Stimulated activated CD8-positive, alpha-beta memory T cell treated with anti-CD3 and anti-CD28 coated beads, Interleukin-12 subunit alpha, Interleukin-12 subunit beta, amount 100 ng/mL, for 24 hours (primary cell): ENCODE measurements at regions not wholly inside any gene's neighbourhood (a gene's known extent, or its start where the extent isn't known, plus 50 kb on each side); places are given as distances from the start of the nearest gene placed in this dataset.
"Not testable (repeated sequence)": the region's sequence is repeated elsewhere in the genome, so short reads cannot be mapped to it uniquely, and the experiment has no call there.

Experiments used
- DNase-seq: peaks from one replicate; pipeline ENCODE4 v3.0.0-alpha.2; 2020; ENCODE audit errors: extremely low read depth

DNA sequence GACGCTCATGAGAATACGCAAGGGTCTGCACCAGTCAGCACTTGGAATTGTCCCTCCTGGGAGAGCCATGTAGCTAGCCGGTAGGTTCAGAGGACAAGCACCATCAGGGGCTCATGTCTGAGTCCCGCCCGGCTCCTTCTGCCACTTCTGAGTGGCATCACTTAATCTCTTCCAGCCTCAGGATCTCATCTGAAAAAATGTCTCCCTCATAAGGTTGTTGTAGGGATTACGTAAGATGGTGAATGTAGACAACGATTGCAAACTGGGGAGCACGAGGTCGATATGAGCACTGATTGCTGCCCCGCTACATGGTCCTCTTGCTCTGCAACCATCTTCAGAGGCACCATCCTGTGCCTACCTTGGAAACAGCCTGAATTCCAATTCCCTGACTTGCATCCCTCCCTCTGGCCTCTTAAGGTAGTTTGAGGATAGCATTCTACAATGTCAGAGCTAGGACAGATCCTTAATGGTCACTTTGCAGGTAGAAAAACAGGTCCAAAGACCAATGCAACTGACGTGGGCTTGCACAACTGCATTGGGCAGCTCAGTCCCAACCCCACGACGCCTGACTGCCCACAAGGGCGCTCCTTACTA, 115.8 kb upstream of the TMEM45B start:
- no peak for DNase-seq

DNA sequence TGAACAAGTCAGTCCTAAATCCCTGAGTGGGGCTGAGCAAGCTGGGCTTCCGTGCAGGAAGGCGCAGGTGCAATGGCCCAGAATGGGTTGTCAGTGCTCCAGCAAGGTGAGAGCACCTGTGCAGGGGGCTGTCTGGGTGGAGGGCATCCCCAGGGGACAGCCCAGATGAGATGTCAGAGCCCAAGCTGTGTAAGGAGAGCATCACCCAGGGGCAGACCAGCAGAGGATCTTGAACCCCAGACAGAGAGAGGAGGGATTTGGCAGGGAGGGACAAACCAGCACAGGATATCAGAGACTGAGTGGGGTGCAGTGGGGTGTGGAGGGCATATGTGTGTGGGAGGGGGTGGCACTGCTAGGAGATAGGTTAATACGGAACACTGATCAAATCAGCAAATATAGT, 114.9 kb upstream of the TMEM45B start:
- no peak for DNase-seq

DNA sequence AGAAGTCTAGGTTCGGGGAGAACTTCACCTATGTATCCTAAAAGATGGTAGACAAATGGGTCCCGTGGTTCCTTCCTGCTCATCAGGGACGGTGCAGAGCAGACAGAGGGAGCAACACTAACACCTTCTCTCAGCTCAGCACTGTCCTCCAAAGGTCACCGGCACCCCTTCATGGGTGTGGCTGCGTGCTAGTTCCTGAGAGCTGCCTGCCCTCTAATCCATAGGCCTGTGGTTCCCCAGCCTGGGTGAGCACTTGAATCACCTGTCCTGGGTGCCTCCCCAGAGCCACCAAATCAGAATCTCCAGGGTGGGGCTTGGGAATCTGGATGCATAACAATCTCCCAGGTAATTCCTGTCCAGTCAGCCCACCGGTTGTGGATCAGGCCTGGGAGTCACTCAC, 113.9 kb upstream of the TMEM45B start:
- DNase-seq: no peak

DNA sequence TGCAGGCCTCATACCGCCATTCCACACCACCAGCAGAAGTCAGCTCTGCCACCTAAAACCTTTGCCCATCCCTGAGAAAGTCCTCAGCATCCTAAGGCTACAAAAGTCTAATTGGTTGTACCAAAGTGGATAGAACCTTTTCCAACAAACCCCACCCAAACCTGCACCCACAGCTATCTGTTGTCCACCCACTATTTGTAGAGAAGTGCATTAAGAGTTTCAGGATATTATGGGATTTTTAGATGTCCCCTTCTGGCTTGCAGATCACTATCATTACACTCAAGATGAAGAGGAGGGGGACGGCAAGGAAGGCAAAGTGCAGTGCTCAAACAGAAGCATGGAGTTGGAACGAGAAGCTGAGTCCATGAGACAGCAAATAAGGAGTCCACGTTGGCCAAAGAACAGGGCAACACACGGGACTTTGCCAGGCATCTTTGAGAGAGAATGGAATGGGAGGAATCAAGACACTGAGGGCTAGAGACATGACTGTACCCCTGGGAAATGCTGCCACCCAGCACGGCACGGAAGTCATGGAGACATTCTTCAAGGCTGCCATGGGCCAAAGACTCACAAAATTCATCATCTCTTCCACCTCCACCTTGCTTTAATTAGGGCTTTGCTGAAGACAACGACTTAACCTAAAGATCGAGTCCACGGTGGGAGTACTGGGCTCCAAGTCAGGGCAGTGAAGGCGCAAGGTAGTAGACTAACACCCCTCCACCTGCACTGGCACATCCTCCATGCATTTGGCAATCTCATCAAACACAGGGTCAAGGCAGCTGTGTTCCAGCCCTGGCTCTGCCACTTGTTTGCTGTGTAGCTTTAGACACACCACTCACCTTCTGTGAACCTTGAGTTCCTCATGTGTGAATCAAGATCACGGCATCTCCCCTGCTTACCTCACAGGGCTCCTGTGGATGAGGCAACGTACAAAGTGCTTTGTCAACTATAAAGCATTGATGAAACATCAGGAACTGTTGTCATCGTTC, 112.9 kb upstream of the TMEM45B start:
- DNase-seq: no peak

DNA sequence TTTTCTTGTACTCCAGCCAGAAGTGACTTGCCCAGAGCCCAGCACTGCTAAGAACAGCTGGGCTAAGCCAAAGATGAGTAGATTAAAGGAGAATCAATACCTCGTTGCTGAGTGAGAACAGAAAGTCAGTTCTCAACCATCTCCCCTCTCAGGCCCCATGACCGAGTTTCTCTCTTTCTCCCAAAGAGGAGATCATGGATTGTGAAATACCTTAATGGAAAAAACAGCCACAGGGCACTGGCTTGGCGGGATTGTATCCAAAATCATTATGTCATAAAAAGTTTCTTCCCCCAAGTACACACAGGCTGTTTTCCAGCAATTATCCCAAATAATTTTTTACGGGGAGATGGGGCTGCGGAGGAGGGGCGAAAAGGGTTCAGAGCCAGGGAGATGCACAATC, 111.8 kb upstream of the TMEM45B start:
- no peak for DNase-seq

DNA sequence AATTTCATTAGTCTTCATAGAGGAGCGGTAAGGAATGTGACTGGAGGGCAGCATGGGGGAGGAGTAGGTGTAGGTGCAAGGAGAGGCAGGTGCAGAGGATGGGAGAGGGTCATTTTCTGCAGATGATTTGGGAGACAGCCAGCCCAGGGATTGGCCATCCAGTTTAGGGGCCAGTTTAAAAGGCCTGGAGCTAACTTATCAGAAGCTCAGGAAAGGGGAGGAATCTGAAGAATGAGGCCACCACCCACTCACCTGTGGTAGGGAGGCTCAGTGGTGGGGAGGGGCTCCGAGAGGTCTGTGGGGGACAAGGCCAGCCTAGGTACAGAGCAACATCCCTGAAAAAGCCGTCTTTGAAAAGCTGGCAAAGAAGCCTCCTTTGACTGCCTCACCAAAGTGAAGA, 110.8 kb upstream of the TMEM45B start:
- no peak for DNase-seq

DNA sequence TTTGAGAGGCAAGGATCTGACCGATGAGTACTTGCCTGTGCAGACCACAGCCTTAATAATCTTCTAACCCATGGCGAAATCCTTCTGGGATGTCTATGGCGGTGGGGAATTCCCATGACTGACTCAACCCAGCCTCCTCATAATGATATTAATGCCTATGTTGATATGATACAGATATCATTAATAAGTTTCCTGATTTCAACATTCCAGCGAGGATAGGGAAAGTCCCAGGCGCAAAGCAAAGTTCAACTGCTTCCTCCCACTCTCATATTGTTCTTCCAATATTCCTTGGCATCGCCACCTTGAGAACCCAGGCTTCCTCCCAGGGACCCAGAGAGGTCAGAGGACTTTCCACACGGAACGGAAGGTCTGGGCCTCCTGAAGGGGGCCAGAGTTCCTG, 110.3 kb upstream of the TMEM45B start:
- no peak for DNase-seq

DNA sequence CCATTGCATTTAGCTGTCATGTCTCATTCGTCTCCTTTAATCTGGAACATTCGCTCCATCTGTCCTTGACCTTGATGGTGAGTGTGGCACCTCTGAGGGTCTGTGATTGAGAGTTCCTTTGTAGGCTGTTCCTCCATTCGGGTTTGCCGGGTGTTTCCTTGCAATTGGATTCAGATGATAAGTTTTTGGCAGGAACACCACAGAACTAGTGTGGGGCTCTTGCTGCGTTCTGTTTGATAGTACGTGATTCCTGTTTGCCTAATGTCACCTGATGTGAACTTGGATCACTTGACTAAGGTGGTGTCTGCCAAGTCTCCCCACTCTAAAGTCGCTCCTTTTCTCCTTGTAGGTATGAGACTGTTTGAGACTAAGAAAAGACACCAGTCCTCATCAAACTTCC, 109.7 kb upstream of the TMEM45B start:
- no peak for DNase-seq

DNA sequence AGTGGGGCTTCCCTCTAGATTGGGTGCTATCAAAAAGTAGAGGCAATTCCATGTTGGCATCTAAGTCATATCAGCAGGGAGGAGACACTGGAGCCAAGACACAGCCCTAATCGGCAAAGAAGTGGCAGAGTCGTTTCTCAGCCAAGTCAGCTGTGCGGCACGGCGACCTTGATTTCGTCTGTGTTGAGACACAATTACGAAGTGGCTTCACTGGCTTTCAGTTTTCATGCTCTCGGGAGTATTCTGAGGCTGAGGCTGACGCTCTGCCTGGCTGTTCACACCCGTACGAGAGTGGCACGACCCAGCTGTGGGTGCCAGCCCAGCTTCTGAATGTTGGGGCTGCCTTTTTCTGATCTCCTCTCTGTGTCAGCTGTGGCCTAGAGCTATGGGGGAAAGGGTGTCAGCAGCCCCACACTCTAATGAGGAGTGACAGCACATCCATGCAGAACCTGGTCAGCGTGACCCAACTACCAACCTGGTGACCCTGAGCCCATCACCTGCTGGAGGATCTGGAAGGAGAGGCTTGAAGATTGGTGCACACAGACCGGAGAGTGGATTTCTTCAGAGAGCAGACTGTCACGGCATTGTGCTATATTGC, 105.7 kb upstream of the TMEM45B start:
- no peak for DNase-seq

DNA sequence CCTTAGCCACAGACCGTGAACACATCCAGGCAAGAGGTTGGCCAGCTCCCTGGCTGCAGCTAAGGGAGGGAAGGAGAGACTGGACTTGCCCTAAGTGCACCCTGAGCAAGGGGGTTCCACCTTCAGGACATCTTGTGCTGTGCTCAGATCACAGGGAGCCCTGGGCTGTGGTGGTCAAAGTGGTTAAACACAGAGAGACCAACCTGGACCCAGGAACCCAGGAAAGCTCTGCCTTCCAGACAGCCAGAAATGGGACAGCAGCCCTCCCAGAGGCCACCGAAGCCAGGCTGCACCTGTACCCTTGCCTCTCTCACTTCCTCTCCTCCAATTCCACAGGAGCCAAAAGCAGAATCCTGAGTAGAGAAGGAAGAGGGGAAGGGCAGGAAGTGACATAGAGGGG, 105.2 kb upstream of the TMEM45B start:
- DNase-seq: no peak

DNA sequence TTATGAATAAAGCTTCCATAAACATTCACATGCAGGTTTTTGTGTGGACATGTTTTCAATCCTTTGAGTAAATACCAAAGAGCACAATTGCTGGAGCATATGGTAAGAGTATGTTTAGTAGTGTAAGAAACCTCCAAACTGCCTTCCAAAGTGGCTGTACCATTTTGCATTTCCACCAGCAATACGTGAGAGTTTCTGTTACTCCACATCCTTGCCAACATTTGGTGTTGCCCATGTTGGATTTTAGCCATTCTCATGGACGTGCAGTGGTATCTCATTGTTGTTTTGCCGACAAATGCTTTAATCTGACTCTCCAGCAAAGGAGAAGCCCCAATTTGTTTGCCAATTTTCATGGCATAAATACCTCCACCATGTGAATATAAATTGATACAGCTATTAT, 103.9 kb upstream of the TMEM45B start:
- DNase-seq: no peak

DNA sequence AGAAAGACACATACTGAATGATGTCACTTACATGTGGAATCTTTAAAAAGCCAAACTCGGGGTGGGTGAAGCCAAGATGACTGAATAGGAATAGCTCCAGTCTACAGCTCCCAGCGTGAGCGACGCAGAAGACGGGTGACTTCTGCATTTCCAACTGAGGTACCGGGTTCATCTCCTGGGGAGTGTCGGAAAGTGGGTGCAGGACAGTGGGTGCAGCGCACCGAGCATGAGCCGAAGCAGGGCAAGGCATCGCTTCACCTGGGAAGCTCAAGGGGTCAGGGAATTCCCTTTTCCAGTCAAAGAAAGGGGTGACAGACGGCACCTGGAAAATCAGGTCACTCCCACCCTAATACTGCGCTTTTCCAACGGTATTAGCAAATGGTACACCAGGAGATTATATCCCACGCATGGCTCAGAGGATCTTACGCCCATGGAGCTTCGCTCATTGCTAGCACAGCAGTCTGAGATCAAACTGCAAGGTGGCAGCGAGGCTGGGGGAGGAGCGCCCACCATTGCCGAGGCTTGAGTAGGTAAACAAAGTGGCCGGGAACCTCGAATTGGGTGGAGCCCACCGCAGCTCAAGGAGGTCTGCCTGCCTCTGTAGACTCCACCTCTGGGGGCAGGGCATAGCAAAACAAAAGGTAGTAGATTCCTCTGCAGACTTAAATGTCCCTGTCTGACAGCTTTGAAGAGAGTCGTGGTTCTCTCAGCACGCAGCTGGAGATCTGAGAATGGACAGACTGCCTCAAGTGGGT, 103.0 kb upstream of the TMEM45B start:
- DNase-seq: not testable (repeated sequence)

DNA sequence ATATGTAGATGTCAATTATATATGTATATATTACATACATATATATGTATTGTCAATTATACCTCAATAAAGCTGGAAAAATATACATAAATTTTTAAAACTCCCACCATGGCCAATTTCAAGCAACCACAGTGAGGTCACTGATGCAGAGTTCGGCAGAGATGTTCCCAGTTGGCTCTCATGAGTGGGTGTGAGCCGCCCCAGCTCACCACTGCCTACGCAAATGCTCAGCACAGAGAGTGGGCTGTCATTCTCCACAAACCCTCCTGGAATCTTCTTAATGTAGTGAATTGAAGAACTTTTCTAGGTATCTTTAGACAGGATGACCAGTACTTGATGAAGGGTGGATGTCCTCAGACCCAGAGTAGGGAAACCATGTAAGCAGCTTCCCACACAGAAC, 96.6 kb upstream of the TMEM45B start:
- no peak for DNase-seq

DNA sequence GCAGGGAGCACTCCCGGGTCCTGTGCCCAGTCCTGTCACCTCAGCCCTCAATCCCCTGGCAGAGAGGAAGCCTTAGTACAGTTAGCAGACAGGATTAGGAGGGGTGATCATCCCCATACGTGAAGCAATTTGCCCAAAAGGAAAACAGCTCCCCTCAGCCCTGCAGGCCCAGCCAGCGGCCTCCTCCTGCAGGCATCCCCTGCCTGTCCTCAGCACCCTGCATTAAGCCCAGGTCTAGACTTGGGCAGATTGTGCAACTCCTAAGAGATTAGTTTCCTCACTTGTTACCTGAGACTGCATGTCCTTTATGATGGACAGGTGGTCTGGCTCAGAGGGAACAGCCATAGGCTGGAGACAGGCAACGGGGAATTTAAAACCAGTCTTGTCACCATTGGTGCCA, 95.5 kb upstream of the TMEM45B start:
- no peak for DNase-seq

DNA sequence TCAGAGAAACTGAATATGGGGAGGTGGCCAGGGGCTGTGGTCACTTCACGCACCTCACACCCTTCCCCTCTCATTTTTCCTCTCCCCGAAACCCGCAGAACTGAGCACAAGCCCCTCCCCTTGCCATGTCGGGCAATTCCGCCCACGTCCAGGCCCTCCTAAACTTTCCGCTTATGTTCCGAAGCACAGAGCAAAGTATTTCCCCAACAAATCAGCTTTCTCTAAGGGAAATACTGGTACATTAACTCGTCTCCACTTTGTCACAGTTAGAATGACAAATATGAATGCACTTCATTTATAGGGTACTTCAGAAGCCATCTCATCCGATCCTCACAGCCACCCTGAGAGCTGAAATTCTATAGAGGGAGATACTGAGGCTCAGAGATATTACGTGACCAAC, 94.7 kb upstream of the TMEM45B start:
- DNase-seq: no peak

DNA sequence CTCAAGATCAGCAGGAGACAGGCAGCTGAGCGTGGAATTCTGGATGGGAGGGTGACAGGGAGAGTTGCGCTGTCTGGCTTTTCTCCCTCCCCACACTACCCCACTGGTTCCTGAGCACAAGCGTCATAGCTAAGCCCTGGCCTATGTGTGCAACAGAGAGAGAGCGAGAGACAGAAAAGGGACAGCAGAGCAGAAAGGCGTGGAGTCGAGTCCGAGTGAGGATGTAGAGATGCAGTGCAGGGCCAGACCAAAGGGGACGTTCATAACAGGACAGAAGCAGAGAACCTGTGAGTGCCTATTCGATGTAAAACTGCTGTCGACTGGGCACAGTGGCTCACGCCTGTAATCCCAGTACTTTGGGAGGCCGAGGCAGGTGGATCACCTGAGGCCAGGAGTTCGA, 94.0 kb upstream of the TMEM45B start:
- no peak for DNase-seq

DNA sequence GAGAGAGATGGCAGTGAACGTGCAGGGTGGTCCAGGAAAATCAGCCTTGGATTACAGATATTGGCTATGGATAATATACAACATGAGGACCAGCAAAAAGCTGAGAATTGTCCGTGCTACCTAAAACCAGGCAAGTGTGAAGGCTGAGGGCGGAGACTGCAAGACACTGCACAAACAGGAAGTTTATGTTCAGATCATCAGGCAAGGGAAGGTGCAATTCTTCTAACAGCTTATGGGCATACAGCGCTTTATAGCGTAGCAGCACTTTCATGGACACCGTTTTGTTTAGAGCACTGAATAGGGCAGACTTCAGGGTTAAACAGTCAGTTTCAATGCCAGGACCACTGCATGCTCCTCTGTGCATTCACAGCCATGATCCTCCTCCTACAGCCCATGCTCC, 93.1 kb upstream of the TMEM45B start:
- DNase-seq: no peak

DNA sequence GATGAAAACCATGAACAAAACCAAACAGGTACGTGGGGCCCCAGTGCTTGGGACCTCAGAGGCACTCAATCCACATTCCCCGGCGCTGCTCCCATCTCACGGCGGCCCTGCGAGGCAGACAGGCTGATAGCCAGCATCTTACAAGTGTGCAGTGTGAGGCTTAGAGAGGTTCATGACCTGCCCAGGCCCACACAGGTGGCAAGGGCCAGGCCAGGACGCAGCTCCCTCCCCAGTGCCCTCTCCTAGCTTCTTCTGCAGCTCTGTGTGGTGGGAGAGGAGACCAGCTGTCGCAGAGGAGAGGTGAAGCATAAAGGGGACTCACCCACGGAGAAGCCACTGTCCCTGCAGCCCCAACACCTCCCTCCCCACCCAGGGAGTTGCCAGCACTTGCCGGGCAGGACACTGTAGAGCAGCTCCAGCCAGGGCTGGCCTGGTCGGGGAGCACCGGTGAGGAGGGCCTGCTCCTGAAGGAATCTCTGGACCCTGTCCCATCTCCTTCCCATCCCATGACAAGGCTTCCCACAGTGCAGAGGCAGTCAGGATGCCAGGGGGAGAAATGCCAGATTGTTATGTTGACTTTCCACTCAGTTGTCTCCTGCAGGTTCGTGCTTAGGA, 92.4 kb upstream of the TMEM45B start:
- DNase-seq: no peak

DNA sequence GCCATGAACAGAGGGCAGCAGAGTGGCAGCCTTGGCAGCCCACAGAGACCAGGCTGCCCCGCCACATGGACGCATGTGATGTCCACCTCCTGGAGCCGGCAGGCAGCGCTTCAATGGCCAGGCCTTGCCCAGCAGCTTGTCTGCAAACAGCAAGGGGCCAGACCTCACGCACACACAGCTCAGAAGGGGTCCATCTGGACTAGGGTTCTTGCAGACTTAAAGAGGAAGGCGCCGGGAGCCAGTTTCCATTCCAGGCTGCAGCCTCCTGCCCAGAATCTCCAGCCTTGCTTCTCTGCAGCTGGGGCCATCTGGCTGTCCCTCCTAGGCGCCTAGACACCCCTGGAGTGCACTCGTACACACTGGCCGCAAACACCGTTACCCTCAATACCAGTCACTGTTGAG, 91.9 kb upstream of the TMEM45B start:
- no peak for DNase-seq

DNA sequence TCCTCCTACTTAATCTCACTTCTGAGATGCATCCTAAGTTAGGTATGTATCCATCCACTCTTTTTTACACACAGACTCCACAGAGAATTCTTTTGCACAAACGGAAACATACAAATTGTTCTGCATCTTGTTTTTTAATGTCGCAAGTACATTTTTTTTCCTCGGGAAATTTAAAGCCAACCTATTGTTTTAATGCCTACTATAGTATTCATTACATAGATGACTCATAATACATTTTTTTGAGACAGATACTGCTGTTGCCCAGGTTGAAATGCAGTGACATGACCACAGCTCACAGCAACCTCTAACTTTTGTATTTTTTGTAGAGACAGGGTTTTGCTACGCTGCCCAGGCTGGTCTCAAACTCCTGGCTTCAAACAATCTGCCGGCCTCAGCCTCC, 90.8 kb upstream of the TMEM45B start:
- no peak for DNase-seq

DNA sequence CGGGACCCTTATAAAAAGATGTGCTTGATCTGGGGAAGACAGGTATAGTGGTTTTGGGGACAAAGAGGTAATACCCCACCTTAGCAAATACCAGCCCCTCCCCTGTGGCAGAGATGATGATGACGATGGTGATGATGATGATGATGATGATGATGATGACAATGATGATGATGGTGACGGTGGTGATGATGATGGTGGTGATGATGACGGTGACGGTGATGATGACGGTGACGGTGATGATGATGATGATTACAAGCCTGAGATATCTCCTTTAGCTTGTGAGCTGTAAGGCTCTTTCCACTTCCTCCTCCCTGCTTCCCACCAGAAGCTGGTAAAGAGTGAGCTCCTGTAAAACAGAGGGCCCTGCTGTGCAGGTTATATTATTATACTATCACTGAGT, 89.5 kb upstream of the TMEM45B start:
- no peak for DNase-seq

DNA sequence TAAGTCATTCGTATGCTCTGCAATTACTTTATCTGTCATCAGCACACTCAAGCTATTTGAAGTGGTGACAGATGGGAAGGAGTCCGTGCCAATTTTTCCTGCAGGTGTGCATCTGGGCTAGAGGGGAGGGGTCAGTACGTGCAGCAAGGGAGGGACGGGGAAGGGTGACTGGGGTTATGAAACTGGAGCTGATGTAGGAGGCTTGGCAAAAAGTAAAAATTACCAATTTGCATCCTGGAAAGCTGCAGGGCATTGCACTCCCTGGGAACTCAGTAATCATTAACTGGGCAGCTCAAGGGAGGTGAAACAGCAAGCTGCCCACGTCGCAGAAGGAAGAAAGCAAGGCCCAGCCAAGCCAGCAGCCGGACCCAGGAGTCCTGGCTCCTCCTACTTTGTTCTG, 87.1 kb upstream of the TMEM45B start:
- no peak for DNase-seq
